ENCODE measurements at regions not wholly inside any gene's neighbourhood (a gene's known extent, or its start where the extent isn't known, plus 50 kb on each side); places are given as distances from the start of the nearest gene placed in this dataset.

DNA sequence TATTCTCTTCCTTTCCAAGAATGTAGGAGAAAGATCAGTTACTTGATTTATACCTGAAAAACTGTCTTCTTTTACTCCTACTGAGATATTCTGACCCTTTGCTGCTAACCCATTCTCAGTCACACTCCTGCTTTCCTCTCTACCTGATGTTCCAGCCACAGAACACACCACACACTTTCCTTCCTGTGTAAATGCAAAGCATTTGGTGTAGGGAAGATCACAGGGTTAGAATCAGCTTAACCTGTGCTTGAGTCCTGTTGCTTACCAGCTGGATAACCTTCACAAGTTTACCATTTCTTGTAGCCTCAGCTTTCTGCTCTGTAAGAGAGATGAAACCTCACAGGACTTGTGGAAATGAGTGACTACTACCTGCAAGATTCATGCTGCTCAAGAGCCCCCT lies 489.8 kb upstream of the GOLIM4 start:
- H3K27ac ChIP-seq: no peak overlapping the region
- no peak for TF ChIP-seq ZFX (IDR thresholded peaks at IDR 0.05)
- TF ChIP-seq, protein P1, sequence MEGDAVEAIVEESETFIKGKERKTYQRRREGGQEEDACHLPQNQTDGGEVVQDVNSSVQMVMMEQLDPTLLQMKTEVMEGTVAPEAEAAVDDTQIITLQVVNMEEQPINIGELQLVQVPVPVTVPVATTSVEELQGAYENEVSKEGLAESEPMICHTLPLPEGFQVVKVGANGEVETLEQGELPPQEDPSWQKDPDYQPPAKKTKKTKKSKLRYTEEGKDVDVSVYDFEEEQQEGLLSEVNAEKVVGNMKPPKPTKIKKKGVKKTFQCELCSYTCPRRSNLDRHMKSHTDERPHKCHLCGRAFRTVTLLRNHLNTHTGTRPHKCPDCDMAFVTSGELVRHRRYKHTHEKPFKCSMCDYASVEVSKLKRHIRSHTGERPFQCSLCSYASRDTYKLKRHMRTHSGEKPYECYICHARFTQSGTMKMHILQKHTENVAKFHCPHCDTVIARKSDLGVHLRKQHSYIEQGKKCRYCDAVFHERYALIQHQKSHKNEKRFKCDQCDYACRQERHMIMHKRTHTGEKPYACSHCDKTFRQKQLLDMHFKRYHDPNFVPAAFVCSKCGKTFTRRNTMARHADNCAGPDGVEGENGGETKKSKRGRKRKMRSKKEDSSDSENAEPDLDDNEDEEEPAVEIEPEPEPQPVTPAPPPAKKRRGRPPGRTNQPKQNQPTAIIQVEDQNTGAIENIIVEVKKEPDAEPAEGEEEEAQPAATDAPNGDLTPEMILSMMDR (conservative IDR thresholded peaks at IDR 0.05): no peak

DNA sequence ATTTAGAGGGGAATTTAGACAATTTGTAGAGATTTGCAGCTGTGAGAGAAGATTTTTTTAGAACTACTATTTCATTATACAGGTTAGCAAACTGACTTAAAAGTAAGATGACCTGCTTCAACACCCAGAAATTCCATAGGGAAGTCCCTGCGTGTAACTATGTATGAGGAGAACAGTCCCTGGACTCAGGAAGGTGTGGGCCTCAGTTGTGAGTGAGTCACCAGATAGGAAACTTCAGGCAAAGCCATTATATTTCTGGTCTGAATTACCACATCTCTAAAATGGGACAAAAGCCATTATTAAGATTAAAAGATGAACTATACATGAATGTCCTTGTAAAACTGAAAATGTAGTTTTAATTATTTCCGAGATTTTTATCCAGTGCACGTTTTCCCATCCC lies 488.3 kb upstream of the GOLIM4 start:
- H3K27ac ChIP-seq: no peak overlapping the region
- no peak for TF ChIP-seq ZFX (IDR thresholded peaks at IDR 0.05)
- TF ChIP-seq, protein P1 (conservative IDR thresholded peaks at IDR 0.05): no peak

DNA sequence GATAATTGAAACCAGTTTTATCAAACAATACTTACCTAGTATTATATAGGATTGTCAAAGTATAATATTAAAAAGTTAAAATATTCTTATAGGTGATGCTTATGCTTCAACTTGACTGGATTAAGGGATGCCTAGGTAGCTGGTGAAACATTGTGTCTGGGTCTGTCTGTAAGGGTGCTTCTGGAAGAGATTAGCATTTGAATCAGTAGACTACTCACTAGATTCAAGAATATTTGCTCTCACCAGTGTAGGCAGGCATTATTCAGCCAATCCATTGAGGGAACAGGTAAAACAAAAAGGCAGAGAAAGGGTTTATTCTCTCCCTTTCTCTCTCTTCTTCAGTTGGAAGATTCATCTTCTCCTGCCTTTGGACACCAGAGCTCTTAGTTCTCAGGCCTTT lies 486.8 kb upstream of the GOLIM4 start:
- H3K27ac ChIP-seq: no peak overlapping the region
- no peak for TF ChIP-seq ZFX (IDR thresholded peaks at IDR 0.05)
- TF ChIP-seq, protein P1 (conservative IDR thresholded peaks at IDR 0.05): no peak

DNA sequence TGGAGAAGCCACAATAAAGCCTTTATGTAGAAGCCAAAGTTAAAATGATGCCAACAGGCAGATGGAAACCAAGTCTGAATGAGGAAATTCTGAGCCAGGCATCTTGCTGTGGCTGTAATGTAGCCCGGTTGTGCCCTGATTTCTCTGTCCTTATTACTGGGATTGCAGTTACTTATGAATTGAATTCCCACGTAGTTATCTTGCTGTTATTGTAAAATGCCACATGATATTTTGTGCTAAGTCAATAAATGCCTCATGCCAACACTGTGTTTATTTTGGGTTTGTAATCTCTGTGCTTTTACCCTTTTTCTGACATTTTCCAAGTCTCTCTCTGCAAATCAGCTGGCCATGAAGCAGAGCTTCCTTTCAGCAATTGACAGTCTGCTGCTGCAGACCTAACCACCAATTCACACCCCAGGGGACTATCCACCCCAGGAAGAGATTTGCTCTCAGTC lies 486.1 kb upstream of the GOLIM4 start:
- no peak overlapping the region for H3K27ac ChIP-seq
- no peak for TF ChIP-seq ZFX (IDR thresholded peaks at IDR 0.05)
- TF ChIP-seq, protein P1 (conservative IDR thresholded peaks at IDR 0.05): no peak

DNA sequence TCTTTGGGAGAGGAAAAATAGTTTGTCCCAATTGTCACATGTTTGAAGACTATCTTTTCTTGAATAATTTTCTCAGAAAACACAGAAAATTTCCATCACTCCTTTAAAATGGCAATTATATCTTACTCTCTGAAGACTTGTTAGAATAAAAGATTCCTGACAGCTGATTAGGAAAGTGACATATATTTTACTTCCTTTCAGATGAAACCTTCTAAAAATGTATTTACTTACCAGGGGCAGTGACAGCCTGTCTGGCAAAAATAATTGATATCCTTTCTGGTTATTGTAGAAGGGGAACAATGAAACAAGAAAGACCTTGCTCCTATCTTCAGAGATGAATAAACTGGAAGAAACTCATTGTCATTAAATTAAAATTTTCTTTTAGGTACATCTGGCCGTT lies 483.3 kb upstream of the GOLIM4 start:
- no peak overlapping the region for H3K27ac ChIP-seq
- no peak for TF ChIP-seq ZFX (IDR thresholded peaks at IDR 0.05)
- TF ChIP-seq, protein P1 (conservative IDR thresholded peaks at IDR 0.05): no peak

DNA sequence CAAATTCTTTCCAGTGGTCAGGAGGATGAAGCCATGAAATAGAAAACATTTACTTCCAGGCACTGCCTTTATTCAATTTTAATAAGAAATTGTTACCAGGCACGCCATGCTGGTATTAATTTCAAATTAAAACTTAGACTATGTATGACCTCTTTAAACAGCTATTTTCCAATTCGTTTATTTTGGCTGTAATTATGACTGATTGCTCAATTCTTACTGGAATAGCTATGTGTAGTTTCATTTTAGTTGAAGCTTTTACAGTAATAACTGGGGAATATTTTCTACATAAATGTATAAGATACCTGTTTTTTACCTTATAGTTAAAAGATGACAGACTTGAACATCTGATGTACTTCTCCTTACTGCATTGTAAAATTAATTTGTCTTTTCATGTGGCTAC lies 480.0 kb upstream of the GOLIM4 start:
- no peak overlapping the region for H3K27ac ChIP-seq
- TF ChIP-seq, protein P1 (conservative IDR thresholded peaks at IDR 0.05): no peak
- TF ChIP-seq ZFX (IDR thresholded peaks at IDR 0.05): no peak

DNA sequence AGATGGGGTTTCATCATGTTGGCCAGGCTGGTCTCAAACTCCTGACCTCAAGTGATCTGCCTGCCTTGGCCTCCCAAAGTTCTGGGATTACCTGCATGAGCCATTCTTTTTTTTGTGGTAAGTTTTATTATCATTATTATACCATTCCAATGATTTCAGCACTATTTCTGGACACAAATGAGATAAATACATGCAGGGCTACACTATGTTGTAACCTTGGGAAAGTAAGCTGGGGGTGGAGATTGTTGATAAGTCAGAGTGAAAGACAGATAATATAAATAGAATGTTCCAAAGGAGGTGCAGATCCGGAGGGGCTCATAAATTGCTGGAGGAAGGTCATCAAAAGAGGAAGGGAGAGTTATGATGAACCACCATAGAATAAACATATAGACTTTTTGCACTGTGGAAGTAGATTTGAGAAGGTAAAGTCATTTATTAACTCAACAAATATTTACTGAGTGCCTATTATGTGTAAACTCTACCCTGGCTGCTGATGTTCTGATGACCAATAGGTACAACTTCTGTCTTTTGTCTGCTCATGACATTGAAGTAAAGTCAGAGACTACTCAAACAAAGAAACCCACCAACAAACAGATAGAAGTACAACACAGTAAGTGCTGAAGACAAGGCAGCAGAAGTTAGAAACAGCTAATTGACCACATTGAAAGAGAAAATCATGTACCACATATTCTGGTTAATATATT lies 478.9 kb upstream of the GOLIM4 start:
- TF ChIP-seq ZFX (IDR thresholded peaks at IDR 0.05): no peak
- TF ChIP-seq, protein P1 (conservative IDR thresholded peaks at IDR 0.05): no peak
- H3K27ac ChIP-seq: no peak overlapping the region
